ENCODE measurements at regions not wholly inside any gene's neighbourhood (a gene's known extent, or its start where the extent isn't known, plus 50 kb on each side); places are given as distances from the start of the nearest gene placed in this dataset.

GRCh38 chr7:32158076-32158475 is 87.9 kb upstream of the PDE1C start:
- TF ChIP-seq CSDC2 (CRISPR knock-in tag; IDR thresholded peaks at IDR 0.05) (no peak), ZFP3 (CRISPR knock-in tag; IDR thresholded peaks at IDR 0.05) (no peak), RARB (CRISPR knock-in tag; IDR thresholded peaks at IDR 0.05) (no peak), OSR1 (CRISPR knock-in tag; IDR thresholded peaks at IDR 0.05) (no peak)
- TF ChIP-seq, protein P1, sequence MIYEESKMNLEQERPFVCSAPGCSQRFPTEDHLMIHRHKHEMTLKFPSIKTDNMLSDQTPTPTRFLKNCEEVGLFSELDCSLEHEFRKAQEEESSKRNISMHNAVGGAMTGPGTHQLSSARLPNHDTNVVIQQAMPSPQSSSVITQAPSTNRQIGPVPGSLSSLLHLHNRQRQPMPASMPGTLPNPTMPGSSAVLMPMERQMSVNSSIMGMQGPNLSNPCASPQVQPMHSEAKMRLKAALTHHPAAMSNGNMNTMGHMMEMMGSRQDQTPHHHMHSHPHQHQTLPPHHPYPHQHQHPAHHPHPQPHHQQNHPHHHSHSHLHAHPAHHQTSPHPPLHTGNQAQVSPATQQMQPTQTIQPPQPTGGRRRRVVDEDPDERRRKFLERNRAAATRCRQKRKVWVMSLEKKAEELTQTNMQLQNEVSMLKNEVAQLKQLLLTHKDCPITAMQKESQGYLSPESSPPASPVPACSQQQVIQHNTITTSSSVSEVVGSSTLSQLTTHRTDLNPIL (CRISPR knock-in tag; IDR thresholded peaks at IDR 0.05; ENCODE audit: low read depth) = no peak
